GM12801 (cell line): ENCODE measurements at regions not wholly inside any gene's neighbourhood (a gene's known extent, or its start where the extent isn't known, plus 50 kb on each side); places are given as distances from the start of the nearest gene placed in this dataset.

ENCODE experiments used
- CTCF ChIP-seq: IDR thresholded peaks from one replicate; pipeline ENCODE4 v1.5.1; 2011; ENCODE audit warnings: control low read depth; ENCODE audit not compliant: insufficient read length; ENCODE audit errors: extremely low read depth

- no peak for TF ChIP-seq CTCF
Measured at GRCh38 chr12:97274386-97274785, 188.2 kb upstream of the RMST start.

GRCh38 chr12:97275256-97275655, 187.3 kb upstream of the RMST start:
- no peak for TF ChIP-seq CTCF

GRCh38 chr12:97275728-97276590, 186.6 kb upstream of the RMST start:
- no peak for TF ChIP-seq CTCF

GRCh38 chr12:97276661-97277429, 185.8 kb upstream of the RMST start:
- no peak for TF ChIP-seq CTCF

GRCh38 chr12:97283297-97283696, 179.3 kb upstream of the RMST start:
- TF ChIP-seq CTCF, result no peak

GRCh38 chr12:97288531-97288930, 174.1 kb upstream of the RMST start:
- TF ChIP-seq CTCF, result no peak

GRCh38 chr12:97292588-97292987, 170.0 kb upstream of the RMST start:
- no peak for TF ChIP-seq CTCF
